Stimulated activated CD8-positive, alpha-beta memory T cell treated with anti-CD3 and anti-CD28 coated beads, Interleukin-4, amount 100 ng/mL, for 24 hours (primary cell): ENCODE measurements at regions not wholly inside any gene's neighbourhood (a gene's known extent, or its start where the extent isn't known, plus 50 kb on each side); places are given as distances from the start of the nearest gene placed in this dataset.
"Not testable (repeated sequence)": the region's sequence is repeated elsewhere in the genome, so short reads cannot be mapped to it uniquely, and the experiment has no call there.

Experiments used
- DNase-seq: peaks from one replicate; pipeline ENCODE4 v3.0.0-alpha.2; 2020; ENCODE audit warnings: low read depth

DNA sequence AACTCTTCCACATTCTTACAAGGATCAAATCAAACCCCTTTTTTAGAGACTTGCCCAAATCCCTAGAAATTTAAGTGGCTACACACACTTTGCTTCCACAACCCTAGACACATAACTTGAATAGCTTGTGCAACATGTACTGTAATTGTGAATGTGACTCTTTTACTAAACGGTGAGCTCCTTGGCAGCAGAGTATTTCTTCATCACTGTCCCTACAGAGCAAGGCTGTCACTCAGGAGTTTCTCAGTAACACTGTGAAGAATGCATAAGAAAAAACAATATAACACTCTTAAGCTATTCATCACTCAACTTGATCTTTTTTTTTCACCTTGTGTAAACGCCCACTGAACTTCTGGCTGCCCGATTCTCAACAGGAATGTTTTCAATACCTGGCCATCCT, 53.8 kb upstream of the ADAMTS18 start:
- no peak for DNase-seq

GRCh38 chr16:77491091-77491490, 56.3 kb upstream of the ADAMTS18 start:
- DNase-seq, result no peak

DNA sequence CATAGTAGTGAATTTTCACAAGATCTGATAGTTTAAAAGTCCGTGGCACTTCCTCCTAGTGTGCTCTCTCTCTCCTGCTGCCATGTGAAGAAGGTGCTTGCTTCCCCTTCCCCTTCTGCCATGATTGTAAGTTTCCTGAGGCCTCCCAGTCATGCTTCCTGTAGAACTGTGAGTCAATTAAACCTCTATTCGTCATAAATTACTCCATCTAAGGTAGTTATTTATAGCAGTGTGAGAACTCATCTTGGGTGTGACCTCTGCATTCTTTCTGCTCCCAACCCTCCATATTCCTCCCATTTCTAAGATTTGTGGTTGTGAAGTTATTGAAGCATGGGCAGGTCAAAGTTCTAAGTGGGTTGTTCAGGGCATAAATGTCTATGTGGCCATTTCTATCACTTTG, 62.1 kb upstream of the ADAMTS18 start:
- DNase-seq, result no peak

DNA sequence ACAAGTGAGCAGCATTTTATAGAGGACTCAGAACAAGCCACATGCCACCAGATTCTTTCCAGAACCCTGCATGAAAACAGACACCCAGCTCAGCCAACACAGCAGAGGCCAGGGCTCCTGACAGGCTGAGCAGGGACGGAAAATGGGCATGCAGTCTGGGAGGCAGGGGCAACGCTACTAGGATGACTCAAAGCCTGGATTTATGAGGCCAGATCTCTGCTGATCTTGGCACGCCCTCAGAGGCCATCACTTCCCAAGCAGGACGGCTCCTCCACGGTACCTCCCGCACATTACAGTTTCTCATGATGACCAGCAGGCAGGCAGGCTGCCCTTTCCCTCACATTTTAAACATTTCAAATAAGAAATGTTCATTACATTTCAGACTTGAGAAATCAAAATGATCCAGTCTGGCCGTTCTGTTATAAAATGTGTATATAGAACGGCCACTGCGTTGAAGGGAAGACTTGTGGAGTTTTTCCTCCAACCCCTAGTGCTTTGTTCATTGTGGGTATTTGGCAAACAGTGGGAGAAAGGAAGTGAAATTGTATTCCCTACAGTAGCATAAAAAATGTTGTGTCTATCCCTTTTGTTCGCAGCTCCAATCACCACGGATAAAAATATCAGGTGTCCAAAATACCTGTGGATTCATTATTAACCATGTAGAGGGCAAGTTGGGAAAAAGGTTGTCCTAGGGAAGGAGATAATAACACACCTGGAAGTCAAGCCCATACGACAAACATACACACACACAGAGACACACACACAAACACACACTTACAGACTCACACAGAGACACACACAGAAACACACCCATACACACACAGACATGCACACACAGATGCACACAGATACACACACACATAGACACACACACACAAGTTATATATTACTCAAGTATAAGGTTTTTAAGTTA, 64.8 kb upstream of the ADAMTS18 start:
- no peak for DNase-seq

GRCh38 chr16:77500286-77500598, 65.4 kb upstream of the ADAMTS18 start:
- DNase-seq, result no peak

DNA sequence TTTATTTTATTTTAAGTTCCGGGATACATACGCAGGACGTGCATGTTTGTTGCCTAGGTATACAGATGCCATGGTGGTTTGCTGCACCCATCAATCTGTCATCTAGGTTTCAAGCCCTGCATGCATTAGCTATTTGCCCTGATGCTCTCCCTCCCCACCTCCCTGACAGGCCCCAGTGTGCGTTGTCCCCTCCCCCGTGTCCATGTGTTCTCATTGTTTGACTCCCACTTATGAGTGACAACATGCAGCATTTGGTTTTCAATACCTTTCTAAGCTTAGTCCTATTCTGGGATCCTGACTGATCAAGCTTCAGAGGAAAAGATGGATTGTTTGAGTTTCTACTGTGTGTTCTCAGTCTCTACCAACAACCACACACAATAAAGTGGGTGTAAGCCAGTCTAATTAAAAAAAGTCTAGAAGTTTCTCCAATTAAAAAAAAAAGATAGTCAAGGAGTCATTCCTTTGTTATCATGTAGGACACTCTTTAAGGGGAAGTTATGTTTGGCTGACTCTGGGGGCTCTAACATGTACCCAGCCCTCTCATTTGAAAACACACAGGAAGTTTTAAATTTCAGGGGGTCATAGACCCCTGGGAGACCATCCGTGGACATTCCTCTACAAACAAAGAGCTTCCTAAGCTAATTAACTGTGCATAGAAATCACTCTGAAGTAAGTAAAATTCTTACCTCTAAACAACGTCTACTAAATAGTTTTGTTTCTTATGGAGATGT, 66.3 kb upstream of the ADAMTS18 start:
- no peak for DNase-seq

DNA sequence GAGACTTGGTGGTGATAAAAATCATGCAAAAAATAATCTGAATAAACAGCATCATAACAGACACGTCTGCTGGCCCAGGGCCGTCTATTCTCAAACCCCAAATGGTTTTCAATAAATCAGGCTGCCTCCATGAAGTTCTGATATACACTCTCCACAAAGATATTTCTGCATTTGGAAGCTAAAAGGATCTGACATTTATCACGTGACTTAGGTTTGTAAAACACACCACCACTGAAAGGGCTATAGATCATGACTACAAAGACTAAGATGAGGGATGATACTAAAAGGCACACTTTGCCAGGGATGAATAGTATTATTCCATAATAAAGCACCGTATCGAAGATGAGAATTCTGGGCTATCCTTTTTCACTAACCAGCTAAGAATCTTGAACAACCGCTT, 67.6 kb upstream of the ADAMTS18 start:
- DNase-seq, result no peak

DNA sequence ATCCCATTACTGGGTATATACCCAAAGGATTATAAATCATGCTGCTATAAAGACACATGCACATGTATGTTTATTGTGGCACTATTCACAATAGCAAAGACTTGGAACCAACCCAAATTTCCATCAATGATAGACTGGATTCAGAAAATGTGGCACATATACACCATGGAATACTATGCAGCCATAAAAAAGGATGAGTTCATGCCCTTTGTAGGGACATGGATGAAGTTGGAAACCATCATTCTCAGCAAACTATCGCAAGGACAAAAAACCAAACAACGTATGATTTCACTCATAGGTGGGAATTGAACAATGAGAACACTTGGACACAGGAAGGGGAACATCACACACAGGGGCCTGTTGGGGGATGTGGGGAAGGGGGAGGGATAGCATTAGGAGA, 71.7 kb upstream of the ADAMTS18 start:
- DNase-seq, result not testable (repeated sequence)

- no peak for DNase-seq
Measured at GRCh38 chr16:77509051-77509450, 74.2 kb upstream of the ADAMTS18 start.

DNA sequence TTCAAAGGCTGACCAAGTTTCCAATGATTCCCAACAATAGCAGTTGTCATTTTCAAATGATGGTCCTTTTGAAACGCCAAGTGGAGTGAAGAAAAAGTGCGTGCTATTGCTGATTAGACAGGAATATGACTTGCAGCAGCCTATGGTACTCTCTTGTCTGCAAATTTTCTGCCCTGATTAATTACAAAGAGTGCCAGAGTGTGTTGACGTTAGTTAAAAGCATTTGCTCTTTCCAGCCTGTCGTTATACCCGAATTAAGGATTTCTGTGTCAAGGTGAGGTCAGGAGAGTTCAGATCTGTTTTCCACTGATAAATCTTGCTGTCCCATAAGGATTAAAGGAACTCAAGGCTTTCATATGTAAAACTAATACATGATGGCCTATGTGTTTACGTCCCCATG, 75.0 kb upstream of the ADAMTS18 start:
- no peak for DNase-seq

- DNase-seq, result no peak
Measured at GRCh38 chr16:77511053-77511452, 76.2 kb upstream of the ADAMTS18 start.

- no peak for DNase-seq
Measured at GRCh38 chr16:77514500-77515220, 79.8 kb upstream of the ADAMTS18 start.

- DNase-seq, result not testable (repeated sequence)
Measured at GRCh38 chr16:77525226-77525625, 90.4 kb upstream of the ADAMTS18 start.

GRCh38 chr16:77531752-77532151, 96.9 kb upstream of the ADAMTS18 start:
- no peak for DNase-seq

GRCh38 chr16:77536809-77537208, 102.0 kb upstream of the ADAMTS18 start:
- no peak for DNase-seq

- DNase-seq, result no peak
Measured at GRCh38 chr16:77539421-77540034, 104.7 kb upstream of the ADAMTS18 start.

- DNase-seq, result no peak
Measured at GRCh38 chr16:77540646-77541045, 105.8 kb upstream of the ADAMTS18 start.

- no peak for DNase-seq
Measured at GRCh38 chr16:77541165-77541564, 106.3 kb upstream of the ADAMTS18 start.

GRCh38 chr16:77548151-77548550, 113.3 kb upstream of the ADAMTS18 start:
- no peak for DNase-seq

DNA sequence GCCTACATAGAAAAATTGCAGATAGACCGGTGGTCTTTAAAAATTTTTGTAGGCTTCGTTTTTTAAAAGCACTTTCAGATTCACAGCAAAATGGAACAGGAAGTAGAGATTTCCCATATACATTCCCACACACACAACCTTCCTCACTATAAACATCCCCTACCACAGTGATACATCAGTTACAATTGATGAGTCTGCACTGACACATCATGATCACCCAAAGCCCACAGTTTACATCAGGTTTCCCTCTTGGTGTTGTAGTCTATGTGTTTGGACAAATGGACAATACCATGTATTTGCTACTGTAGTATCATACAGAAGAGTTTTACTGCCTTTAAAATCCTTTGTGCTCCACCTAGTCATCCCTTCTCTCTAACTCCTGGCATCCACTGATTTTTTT, 113.9 kb upstream of the ADAMTS18 start:
- DNase-seq, result no peak

DNA sequence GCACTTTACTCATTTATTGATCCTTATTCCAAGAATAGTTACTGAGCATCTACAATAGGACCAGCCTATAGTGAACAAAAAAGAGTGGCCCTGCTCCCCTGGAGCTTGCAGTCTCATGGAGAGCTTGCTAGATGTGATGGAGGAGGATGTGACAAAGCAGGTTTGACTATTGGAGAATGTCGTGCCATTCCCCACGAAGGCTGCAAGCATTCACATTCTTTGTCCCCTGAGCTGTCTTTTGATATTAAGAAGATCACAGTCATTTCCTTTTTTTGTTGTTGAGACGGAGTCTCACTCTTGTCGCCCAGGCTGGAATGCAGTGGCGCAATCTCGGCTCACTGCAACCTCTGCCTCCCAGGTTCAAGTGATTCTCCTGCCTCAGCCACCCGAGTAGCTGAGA, 115.0 kb upstream of the ADAMTS18 start:
- DNase-seq, result no peak

- DNase-seq, result no peak
Measured at GRCh38 chr16:77551357-77551756, 116.5 kb upstream of the ADAMTS18 start.
